ENCODE measurements at regions not wholly inside any gene's neighbourhood (a gene's known extent, or its start where the extent isn't known, plus 50 kb on each side); places are given as distances from the start of the nearest gene placed in this dataset.

- no peak for TF ChIP-seq HOXB5 (CRISPR knock-in tag; IDR thresholded peaks at IDR 0.05)
- TF ChIP-seq NFE2L2 (conservative IDR thresholded peaks at IDR 0.05; ENCODE audit: low read length), result no peak
- no peak for TF ChIP-seq JUN (IDR thresholded peaks at IDR 0.05)
- TF ChIP-seq RARB (CRISPR knock-in tag; IDR thresholded peaks at IDR 0.05), result no peak
- TF ChIP-seq CEBPB (IDR thresholded peaks at IDR 0.05), result no peak
- no peak for TF ChIP-seq CBX8 (IDR thresholded peaks at IDR 0.05)
- TF ChIP-seq PHF8 (IDR thresholded peaks at IDR 0.05; ENCODE audit: borderline replicate concordance, low read depth), result no peak
Observed at GRCh38 chr18:56414357-56414756, 224.0 kb downstream of the TXNL1 start (continued).

DNA sequence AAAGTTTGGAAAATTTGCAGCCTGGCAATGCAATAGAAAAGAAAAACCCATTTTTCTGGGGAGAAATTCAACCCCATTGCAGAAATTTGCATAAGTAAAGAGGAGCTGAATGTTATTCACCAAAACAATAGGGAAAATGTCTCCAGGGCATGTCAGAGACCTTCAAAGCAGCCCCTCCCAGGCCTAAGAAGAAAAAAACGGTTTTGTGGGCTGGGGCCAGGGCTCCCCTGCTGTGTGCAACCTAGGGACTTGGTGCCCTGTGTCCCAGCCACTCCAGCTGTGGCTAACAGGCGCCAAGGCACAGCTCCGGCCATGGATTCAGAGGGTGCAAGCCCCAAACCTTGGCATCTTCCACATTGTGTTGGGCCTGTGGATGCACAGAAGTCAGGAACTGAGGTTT lies 224.5 kb downstream of the TXNL1 start:
- ChIA-PET POLR2A (no interaction called here), CTCF (no interaction called here)
- ATAC-seq, result no peak

More for the DNA sequence above, 224.5 kb downstream of the TXNL1 start:
- FAIRE-seq (no peak), DNase-seq (ENCODE audit: low read depth in 1 of 2, low spot score in 1 of 2) (no peak)
- no peak for TF ChIP-seq USF2 (IDR thresholded peaks at IDR 0.05)
- TF ChIP-seq, protein P1, sequence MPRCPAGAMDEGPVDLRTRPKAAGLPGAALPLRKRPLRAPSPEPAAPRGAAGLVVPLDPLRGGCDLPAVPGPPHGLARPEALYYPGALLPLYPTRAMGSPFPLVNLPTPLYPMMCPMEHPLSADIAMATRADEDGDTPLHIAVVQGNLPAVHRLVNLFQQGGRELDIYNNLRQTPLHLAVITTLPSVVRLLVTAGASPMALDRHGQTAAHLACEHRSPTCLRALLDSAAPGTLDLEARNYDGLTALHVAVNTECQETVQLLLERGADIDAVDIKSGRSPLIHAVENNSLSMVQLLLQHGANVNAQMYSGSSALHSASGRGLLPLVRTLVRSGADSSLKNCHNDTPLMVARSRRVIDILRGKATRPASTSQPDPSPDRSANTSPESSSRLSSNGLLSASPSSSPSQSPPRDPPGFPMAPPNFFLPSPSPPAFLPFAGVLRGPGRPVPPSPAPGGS (IDR thresholded peaks at IDR 0.05), result no peak
- TF ChIP-seq RFX5 (IDR thresholded peaks at IDR 0.05), result no peak
- TF ChIP-seq, protein P2, sequence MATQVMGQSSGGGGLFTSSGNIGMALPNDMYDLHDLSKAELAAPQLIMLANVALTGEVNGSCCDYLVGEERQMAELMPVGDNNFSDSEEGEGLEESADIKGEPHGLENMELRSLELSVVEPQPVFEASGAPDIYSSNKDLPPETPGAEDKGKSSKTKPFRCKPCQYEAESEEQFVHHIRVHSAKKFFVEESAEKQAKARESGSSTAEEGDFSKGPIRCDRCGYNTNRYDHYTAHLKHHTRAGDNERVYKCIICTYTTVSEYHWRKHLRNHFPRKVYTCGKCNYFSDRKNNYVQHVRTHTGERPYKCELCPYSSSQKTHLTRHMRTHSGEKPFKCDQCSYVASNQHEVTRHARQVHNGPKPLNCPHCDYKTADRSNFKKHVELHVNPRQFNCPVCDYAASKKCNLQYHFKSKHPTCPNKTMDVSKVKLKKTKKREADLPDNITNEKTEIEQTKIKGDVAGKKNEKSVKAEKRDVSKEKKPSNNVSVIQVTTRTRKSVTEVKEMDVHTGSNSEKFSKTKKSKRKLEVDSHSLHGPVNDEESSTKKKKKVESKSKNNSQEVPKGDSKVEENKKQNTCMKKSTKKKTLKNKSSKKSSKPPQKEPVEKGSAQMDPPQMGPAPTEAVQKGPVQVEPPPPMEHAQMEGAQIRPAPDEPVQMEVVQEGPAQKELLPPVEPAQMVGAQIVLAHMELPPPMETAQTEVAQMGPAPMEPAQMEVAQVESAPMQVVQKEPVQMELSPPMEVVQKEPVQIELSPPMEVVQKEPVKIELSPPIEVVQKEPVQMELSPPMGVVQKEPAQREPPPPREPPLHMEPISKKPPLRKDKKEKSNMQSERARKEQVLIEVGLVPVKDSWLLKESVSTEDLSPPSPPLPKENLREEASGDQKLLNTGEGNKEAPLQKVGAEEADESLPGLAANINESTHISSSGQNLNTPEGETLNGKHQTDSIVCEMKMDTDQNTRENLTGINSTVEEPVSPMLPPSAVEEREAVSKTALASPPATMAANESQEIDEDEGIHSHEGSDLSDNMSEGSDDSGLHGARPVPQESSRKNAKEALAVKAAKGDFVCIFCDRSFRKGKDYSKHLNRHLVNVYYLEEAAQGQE (IDR thresholded peaks at IDR 0.05), result no peak
- no peak for TF ChIP-seq NFE2L2 (conservative IDR thresholded peaks at IDR 0.05; ENCODE audit: low read length)
- no peak for TF ChIP-seq RNF2 (IDR thresholded peaks at IDR 0.05; ENCODE audit: borderline replicate concordance, low read depth)
- no peak for TF ChIP-seq CHD2 (IDR thresholded peaks at IDR 0.05; ENCODE audit: low read length, partially characterized antibody)
- TF ChIP-seq CHD4 (IDR thresholded peaks at IDR 0.05; ENCODE audit: borderline replicate concordance), result no peak
- TF ChIP-seq, protein P3, sequence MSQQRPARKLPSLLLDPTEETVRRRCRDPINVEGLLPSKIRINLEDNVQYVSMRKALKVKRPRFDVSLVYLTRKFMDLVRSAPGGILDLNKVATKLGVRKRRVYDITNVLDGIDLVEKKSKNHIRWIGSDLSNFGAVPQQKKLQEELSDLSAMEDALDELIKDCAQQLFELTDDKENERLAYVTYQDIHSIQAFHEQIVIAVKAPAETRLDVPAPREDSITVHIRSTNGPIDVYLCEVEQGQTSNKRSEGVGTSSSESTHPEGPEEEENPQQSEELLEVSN (IDR thresholded peaks at IDR 0.05; ENCODE audit: borderline replicate concordance, low read depth), result no peak
- no peak for TF ChIP-seq ESRRA (IDR thresholded peaks at IDR 0.05; ENCODE audit: borderline replicate concordance, low read length)
- TF ChIP-seq HOXB5 (CRISPR knock-in tag; IDR thresholded peaks at IDR 0.05), result no peak
- no peak for TF ChIP-seq MAZ (IDR thresholded peaks at IDR 0.05; ENCODE audit: borderline replicate concordance, low read depth, low read length)
- no peak for TF ChIP-seq ATOH8 (CRISPR knock-in tag; IDR thresholded peaks at IDR 0.05; ENCODE audit: low read depth)
- no peak for TF ChIP-seq POLR2A (IDR thresholded peaks at IDR 0.05; ENCODE audit: low read length)
- Histone ChIP-seq H3K9me3 (no peaks in the 10 kb centered on the region), H3K4me3 (no peak overlapping the region), H3K27ac (no peak overlapping the region), H3K4me2 (no peak overlapping the region), H3K4me1 (no peaks in the 10 kb centered on the region)
- 0% methylated on average over 1 of the region's 3 CpGs for WGBS (ENCODE audit: missing lambda C conversion rate)
